Psoas muscle (tissue), 7 donors: ENCODE measurements at regions not wholly inside any gene's neighbourhood (a gene's known extent, or its start where the extent isn't known, plus 50 kb on each side); places are given as distances from the start of the nearest gene placed in this dataset.

ENCODE experiments used
- ATAC-seq, 4 donors: fragments of 200-7000 bp; cut with Tn5 transposase; one replicate each; pipeline ENCODE4 v1.9.1; 2020; ENCODE audit warnings: moderate library complexity in 3 of 4, mild to moderate bottlenecking in 2 of 4
- DNase-seq, 2 donors: peaks; one replicate each; pipeline ENCODE4 v3.0.0-alpha.2; 2020
- H3K27ac ChIP-seq: fragments of 200-600 bp; one replicate; pipeline ENCODE4 v1.8.0; 2022
- H3K27me3 ChIP-seq, 3 donors: fragments of 200-600 bp in 1 of 3; one replicate each; pipeline versions ENCODE4 v1.6.1 to v1.8.0; 2013 to 2022; ENCODE audit warnings: low read length in 2 of 3, mild to moderate bottlenecking in 2 of 3, moderate library complexity in 1 of 3; ENCODE audit not compliant: insufficient read depth in 3 of 3
- H3K36me3 ChIP-seq, 2 donors: fragments of 200-600 bp in 1 of 2; one replicate each; pipeline versions ENCODE4 v1.6.1 to v1.8.0; 2013 to 2022; ENCODE audit warnings: low read depth in 1 of 2, mild to moderate bottlenecking in 1 of 2, moderate library complexity in 1 of 2; ENCODE audit not compliant: insufficient read depth in 1 of 2
- H3K4me1 ChIP-seq: fragments of 200-600 bp; one replicate; pipeline ENCODE4 v1.8.0; 2022
- H3K4me3 ChIP-seq: fragments of 200-600 bp; one replicate; pipeline ENCODE4 v1.8.0; 2022; ENCODE audit warnings: mild to moderate bottlenecking
- H3K9me3 ChIP-seq: fragments of 200-600 bp; one replicate; pipeline ENCODE4 v1.8.0; 2022
- WGBS, 3 donors: extraction: QIAGEN DNeasy Blood & Tissue Kit; methylation state at CpG; one replicate each; pipeline versions ENCODE4 v1.1.6 to v1.1.7; 2013; 5-methylcytosine and 5-hydroxymethylcytosine counted together
- intact Hi-C, 2 donors: fragments of 100-400 bp; cut with DNase I; formaldehyde crosslinking; loops; one replicate each; pipeline versions ENCODE4 v1.11.0 to v1.14.2; 2022
- TF ChIP-seq, protein P1 (sequence below): fragments of 200-600 bp; IDR thresholded peaks from one replicate; pipeline ENCODE4 v1.8.0; 2022; ENCODE audit warnings: antibody characterized with exemption
- donor health status: healthy with polysubstance abuse.
- donor health status: DM: no; HTN: no; CAD: no; lungs with moderate emphysema.
- donor health status: Bipolar disorder and iron deficiency.
- donor health status: healthy.
- donor health status: DM: yes; HTN: yes; CAD: no.
- donor health status: DM: no; HTN: no; CAD: no.
- donor health status: DM: yes; HTN: yes; CAD: no.

- DNase-seq (no peak), ATAC-seq (no peak)
- H3K27me3 ChIP-seq: no peaks in the 10 kb centered on the region
- no peak overlapping the region for H3K27ac ChIP-seq
- no peaks in the 10 kb centered on the region for H3K4me1 ChIP-seq
- TF ChIP-seq, protein P1, sequence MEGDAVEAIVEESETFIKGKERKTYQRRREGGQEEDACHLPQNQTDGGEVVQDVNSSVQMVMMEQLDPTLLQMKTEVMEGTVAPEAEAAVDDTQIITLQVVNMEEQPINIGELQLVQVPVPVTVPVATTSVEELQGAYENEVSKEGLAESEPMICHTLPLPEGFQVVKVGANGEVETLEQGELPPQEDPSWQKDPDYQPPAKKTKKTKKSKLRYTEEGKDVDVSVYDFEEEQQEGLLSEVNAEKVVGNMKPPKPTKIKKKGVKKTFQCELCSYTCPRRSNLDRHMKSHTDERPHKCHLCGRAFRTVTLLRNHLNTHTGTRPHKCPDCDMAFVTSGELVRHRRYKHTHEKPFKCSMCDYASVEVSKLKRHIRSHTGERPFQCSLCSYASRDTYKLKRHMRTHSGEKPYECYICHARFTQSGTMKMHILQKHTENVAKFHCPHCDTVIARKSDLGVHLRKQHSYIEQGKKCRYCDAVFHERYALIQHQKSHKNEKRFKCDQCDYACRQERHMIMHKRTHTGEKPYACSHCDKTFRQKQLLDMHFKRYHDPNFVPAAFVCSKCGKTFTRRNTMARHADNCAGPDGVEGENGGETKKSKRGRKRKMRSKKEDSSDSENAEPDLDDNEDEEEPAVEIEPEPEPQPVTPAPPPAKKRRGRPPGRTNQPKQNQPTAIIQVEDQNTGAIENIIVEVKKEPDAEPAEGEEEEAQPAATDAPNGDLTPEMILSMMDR: no peak
- 78 to 94% (median 88%) methylated on average over 3 of the region's 3 CpGs for WGBS, 3 donors
- no peaks in the 10 kb centered on the region for H3K9me3 ChIP-seq
- intact Hi-C loops: no loop called here
- no peak overlapping the region for H3K4me3 ChIP-seq
- no peaks in the 10 kb centered on the region for H3K36me3 ChIP-seq
These were observed 242.8 kb downstream of the BAMBI start for GRCh38 chr10:28920091-28920490.

GRCh38 chr10:28922127-28922526 is 244.8 kb downstream of the BAMBI start:
- intact Hi-C loops: no loop called here
- Histone ChIP-seq H3K4me1 (no peaks in the 10 kb centered on the region), H3K9me3 (no peaks in the 10 kb centered on the region), H3K36me3 (no peaks in the 10 kb centered on the region), H3K27me3 (no peaks in the 10 kb centered on the region), H3K27ac (no peak overlapping the region), H3K4me3 (no peak overlapping the region)
- DNase-seq (no peak), ATAC-seq (no peak)
- TF ChIP-seq, protein P1: no peak
- WGBS, 3 donors: 95 to 96% (median 96%) methylated on average over 2 of the region's 2 CpGs

- Histone ChIP-seq H3K27me3 (no peaks in the 10 kb centered on the region), H3K36me3 (no peaks in the 10 kb centered on the region), H3K27ac (no peak overlapping the region), H3K4me3 (no peak overlapping the region), H3K4me1 (no peaks in the 10 kb centered on the region), H3K9me3 (no peaks in the 10 kb centered on the region)
- WGBS, 3 donors: 87 to 95% (median 93%) methylated on average over 2 of the region's 2 CpGs
- intact Hi-C loops: no loop called here
- TF ChIP-seq, protein P1: no peak
- DNase-seq (no peak), ATAC-seq (no peak)
These were observed 245.5 kb downstream of the BAMBI start for GRCh38 chr10:28922861-28923260.

GRCh38 chr10:28924717-28925116 is 247.4 kb downstream of the BAMBI start:
- H3K27ac ChIP-seq: no peak overlapping the region
- peak overlapping the region; percentile 53 for H3K4me3 ChIP-seq

More at GRCh38 chr10:28924717-28925116, 247.4 kb downstream of the BAMBI start:
- Histone ChIP-seq H3K27me3 (no peaks in the 10 kb centered on the region), H3K4me1 (no peaks in the 10 kb centered on the region), H3K36me3 (no peaks in the 10 kb centered on the region), H3K9me3 (no peaks in the 10 kb centered on the region)
- ATAC-seq (no peak), DNase-seq (no peak)
- 57 to 68% (median 62%) methylated on average over 10 of the region's 10 CpGs for WGBS, 3 donors
- TF ChIP-seq, protein P1: no peak
- intact Hi-C loops: no loop called here
